ENCODE measurements at regions not wholly inside any gene's neighbourhood (a gene's known extent, or its start where the extent isn't known, plus 50 kb on each side); places are given as distances from the start of the nearest gene placed in this dataset.

DNA sequence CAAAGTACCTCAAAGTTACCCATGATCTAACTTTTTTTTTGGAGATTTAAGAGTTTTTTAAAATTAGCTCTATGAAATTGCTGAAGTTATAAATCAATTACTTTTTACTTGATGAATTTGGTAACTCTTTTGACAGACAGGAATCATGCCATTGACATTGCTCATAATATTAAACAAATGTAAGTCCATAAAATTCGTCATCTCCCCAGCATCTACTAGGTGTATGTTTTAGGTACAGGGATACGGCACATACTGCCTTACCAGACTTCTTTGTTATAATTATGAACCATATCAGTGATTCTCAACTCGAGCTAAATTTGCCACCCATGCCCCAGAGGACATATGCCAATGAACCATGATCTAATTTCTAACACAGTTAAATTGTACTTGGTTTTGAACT, 247.5 kb upstream of the TGFBR2 start:
- TF ChIP-seq CTCF (IDR thresholded peaks at IDR 0.05; ENCODE audit: borderline replicate concordance, control extremely low read depth, extremely low read depth, insufficient read depth, missing control alignments), result no peak
- in situ Hi-C loops (cut with MboI; ENCODE audit: low sequenced_read_pairs, unreplicated experiment), result no loop called here
- DNase-seq (ENCODE audit: low spot score), result no peak

- DNase-seq (ENCODE audit: low spot score), result no peak
- TF ChIP-seq CTCF (IDR thresholded peaks at IDR 0.05; ENCODE audit: borderline replicate concordance, control extremely low read depth, extremely low read depth, insufficient read depth, missing control alignments), result no peak
- in situ Hi-C loops (cut with MboI; ENCODE audit: low sequenced_read_pairs, unreplicated experiment), result no loop called here
These were observed 237.4 kb upstream of the TGFBR2 start for GRCh38 chr3:30368978-30369377.

DNA sequence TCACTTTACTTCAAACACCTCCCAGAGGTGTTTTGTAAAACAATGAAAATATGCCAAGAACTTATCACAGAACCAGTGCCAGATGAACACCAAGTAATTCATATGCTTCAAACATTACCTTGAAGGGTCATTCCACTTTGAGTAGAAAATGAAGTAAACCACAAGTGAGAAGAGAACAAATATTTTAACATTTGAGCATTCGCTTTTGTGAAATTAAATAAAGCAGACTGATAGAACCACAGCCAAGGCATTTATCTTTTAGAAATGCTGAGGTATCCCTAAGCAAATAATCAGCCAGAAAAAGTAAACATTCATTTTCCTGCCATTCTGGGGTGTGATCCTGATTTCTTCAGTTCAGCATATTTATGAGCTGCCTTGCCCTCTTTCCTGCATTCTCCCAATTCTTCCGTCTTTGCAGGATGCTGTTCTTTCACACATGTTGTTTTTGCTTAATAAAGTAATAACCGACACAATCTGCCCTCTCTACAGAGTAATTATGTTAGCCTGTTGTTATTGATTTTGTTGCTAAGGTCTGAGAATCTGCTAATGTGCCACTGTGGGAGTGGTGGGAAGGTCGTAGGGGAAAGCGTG, 235.6 kb upstream of the TGFBR2 start:
- in situ Hi-C loops (cut with MboI; ENCODE audit: low sequenced_read_pairs, unreplicated experiment), result no loop called here
- no peak for TF ChIP-seq CTCF (IDR thresholded peaks at IDR 0.05; ENCODE audit: borderline replicate concordance, control extremely low read depth, extremely low read depth, insufficient read depth, missing control alignments)
- DNase-seq (ENCODE audit: low spot score), result no peak

GRCh38 chr3:30372837-30373236, 233.6 kb upstream of the TGFBR2 start:
- TF ChIP-seq CTCF (IDR thresholded peaks at IDR 0.05; ENCODE audit: borderline replicate concordance, control extremely low read depth, extremely low read depth, insufficient read depth, missing control alignments), result no peak
- no peak for DNase-seq (ENCODE audit: low spot score)
- in situ Hi-C loops (cut with MboI; ENCODE audit: low sequenced_read_pairs, unreplicated experiment), result no loop called here

DNA sequence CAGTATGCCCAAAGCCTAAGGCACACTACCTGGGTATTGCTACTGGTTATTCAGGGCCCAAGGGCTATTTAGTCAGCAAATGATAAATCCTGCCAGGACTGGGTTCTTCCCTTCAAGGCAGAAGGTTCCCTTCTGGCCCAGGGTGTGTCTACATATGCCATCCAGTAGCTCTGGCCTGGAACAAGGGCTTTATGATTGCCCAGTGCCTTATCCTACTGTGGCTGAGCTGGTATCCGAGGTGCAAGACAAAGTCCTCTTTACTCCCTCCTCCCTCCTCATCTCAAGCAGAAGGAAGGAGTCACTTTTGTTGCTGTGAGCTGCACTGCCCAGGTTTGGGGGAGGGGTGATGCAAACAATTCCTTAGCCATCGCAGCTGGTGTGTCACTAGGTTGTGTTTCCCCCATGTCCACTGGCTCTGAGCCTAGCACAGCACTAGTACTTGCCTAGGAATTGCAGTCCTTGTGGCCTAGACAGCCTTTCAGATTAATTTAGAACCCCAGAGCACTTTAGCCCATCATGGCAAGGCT, 221.8 kb upstream of the TGFBR2 start:
- DNase-seq (ENCODE audit: low spot score), result no peak
- TF ChIP-seq CTCF (IDR thresholded peaks at IDR 0.05; ENCODE audit: borderline replicate concordance, control extremely low read depth, extremely low read depth, insufficient read depth, missing control alignments), result no peak
- in situ Hi-C loops (cut with MboI; ENCODE audit: low sequenced_read_pairs, unreplicated experiment), result no loop called here

DNA sequence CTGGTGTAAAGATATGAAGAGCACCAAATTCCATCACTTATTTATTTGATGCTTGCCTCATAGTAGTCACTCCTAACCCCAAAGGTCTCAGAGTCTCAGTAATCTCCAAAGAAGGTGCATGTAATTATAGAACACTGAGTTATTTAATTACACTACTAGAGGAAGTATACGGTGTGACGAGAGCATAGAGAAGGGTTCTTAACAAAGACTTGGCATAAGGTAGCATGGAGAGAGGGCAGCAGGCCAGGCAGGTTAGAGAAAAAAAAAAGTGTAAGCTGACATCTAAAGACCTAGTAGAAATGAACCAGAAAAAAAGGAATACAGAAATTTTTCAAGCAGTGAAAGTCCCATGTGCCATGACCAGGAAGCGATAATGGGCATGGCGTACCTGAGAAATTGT, 213.3 kb upstream of the TGFBR2 start:
- in situ Hi-C loops (cut with MboI; ENCODE audit: low sequenced_read_pairs, unreplicated experiment), result no loop called here
- no peak for DNase-seq (ENCODE audit: low spot score)
- TF ChIP-seq CTCF (IDR thresholded peaks at IDR 0.05; ENCODE audit: borderline replicate concordance, control extremely low read depth, extremely low read depth, insufficient read depth, missing control alignments), result no peak
